A673 (cell line): ENCODE measurements at regions not wholly inside any gene's neighbourhood (a gene's known extent, or its start where the extent isn't known, plus 50 kb on each side); places are given as distances from the start of the nearest gene placed in this dataset.
"Not testable (repeated sequence)": the region's sequence is repeated elsewhere in the genome, so short reads cannot be mapped to it uniquely, and the experiment has no call there.

Experiments used
- BruUV-seq: library from RNA; stranded (reverse); fragments of 400-500 nt; replicated peaks from 2 replicates; lab custom pipeline; 2021; lab: Mats Ljungman, UMichigan
- CTCF ChIA-PET: fragments of 300-600 bp; sonication (Branson Sonifier 250); formaldehyde crosslinking; loops from one replicate; lab custom pipeline; 2022; ENCODE audit warnings: antibody characterized with exemption; lab: Charles Lee
- POLR2A ChIA-PET: fragments of 300-600 bp; sonication (Branson Sonifier 250); formaldehyde crosslinking; loops from one replicate; lab custom pipeline; 2022; ENCODE audit warnings: antibody characterized with exemption; ENCODE audit not compliant: low non-redundant PET; lab: Charles Lee
- DNase-seq: peaks from one replicate; pipeline ENCODE4 v3.0.0-alpha.2; 2015; ENCODE audit warnings: low spot score
- H3K27ac ChIP-seq: fragments of 200-600 bp; sonication (generic); 2 replicates; pipeline ENCODE4 v1.5.1; 2016; ENCODE audit warnings: mixed run types, low read depth, mild to moderate bottlenecking, mixed read lengths, antibody characterized with exemption, low read length; ENCODE audit not compliant: poor library complexity, severe bottlenecking
- H3K27me3 ChIP-seq: fragments of 200-600 bp; sonication (generic); replicated peaks from 2 replicates; pipeline ENCODE4 v1.6.1; 2017; ENCODE audit warnings: mixed run types, low read depth, mild to moderate bottlenecking, mixed read lengths, antibody characterized with exemption, low read length; ENCODE audit not compliant: insufficient read depth, poor library complexity
- H3K36me3 ChIP-seq: fragments of 200-600 bp; sonication (generic); 2 replicates; pipeline ENCODE4 v1.6.1; 2016; ENCODE audit warnings: mixed run types, mild to moderate bottlenecking, mixed read lengths, antibody characterized with exemption, low read length; ENCODE audit not compliant: insufficient read depth, poor library complexity, severe bottlenecking
- H3K4me1 ChIP-seq: fragments of 200-600 bp; sonication (generic); 2 replicates; pipeline ENCODE4 v1.6.1; 2017; ENCODE audit warnings: mixed run types, mild to moderate bottlenecking, mixed read lengths, antibody characterized with exemption, low read length; ENCODE audit not compliant: insufficient read depth, poor library complexity, severe bottlenecking
- H3K4me3 ChIP-seq: fragments of 200-600 bp; sonication (generic); 2 replicates; pipeline ENCODE4 v1.5.1; 2016; ENCODE audit warnings: low read depth, mixed run types, mild to moderate bottlenecking, mixed read lengths, low read length; ENCODE audit not compliant: poor library complexity, severe bottlenecking
- H3K9me3 ChIP-seq: fragments of 200-600 bp; sonication (generic); 2 replicates; pipeline ENCODE4 v1.6.1; 2016; ENCODE audit warnings: mixed run types, low read depth, mild to moderate bottlenecking, mixed read lengths, antibody characterized with exemption, low read length; ENCODE audit not compliant: poor library complexity, severe bottlenecking
- EZH2 ChIP-seq: fragments of 200-600 bp; sonication (generic); IDR thresholded peaks from 2 replicates; pipeline ENCODE4 v1.6.1; 2017; ENCODE audit warnings: borderline replicate concordance, low read depth, mild to moderate bottlenecking, mixed read lengths, antibody characterized with exemption, low read length; ENCODE audit not compliant: poor library complexity, severe bottlenecking
- intact Hi-C: fragments of 100-400 bp; cut with micrococcal nuclease; formaldehyde crosslinking; loops from one replicate; pipeline ENCODE4 v1.10.0; 2022; ENCODE audit not compliant: unreplicated experiment
- TF ChIP-seq, protein P1 (sequence below): fragments of 300-800, 200-600 bp; sonication (generic); conservative IDR thresholded peaks from 2 replicates; pipeline ENCODE4 v1.5.1; 2017; ENCODE audit warnings: low read depth, mild to moderate bottlenecking, antibody characterized with exemption, low read length, moderate library complexity, mixed read lengths

DNA sequence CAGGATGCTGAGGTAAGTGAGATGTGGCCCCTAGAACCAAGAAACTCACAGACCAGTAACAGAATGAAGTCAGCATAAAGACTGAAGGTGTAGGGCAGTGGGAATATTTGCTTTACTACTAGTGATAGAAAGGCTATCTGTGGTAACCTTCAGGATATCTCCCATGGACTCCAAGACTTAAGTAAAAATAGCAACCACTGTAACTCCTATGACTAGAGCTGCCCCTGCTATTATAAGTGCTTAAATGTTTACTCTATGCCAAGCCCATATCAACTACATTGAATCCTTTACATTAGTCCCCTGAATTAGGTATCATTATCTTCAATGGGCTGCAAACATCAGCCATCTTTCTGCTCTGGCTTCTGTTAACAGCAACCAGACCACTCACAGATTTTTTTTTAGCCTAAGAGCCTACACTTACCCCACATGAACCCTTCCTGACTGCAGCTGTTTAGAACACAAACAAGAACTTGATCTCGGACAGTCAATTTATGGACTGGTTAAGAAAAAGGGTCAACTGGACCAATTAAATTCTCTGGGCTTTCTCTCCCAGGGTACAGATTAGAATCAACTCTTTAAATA, 335.1 kb upstream of the API5 start:
- intact Hi-C loops: no loop called here
- no peak for DNase-seq
- Histone ChIP-seq H3K27me3 (no peaks in the 10 kb centered on the region), H3K9me3 (no peaks in the 10 kb centered on the region), H3K4me1 (no peaks in the 10 kb centered on the region), H3K36me3 (no peaks in the 10 kb centered on the region), H3K27ac (no peak overlapping the region), H3K4me3 (no peak overlapping the region)
- ChIA-PET CTCF (no interaction called here), POLR2A (interaction anchor here (0.6 kb wide), 1 partner anchor 231 kb away, joined by 4 read pairs; no protein-coding TSS in a partner anchor)
- BruUV-seq: no TSS peak
- no peak for TF ChIP-seq EZH2
- TF ChIP-seq, protein P1, sequence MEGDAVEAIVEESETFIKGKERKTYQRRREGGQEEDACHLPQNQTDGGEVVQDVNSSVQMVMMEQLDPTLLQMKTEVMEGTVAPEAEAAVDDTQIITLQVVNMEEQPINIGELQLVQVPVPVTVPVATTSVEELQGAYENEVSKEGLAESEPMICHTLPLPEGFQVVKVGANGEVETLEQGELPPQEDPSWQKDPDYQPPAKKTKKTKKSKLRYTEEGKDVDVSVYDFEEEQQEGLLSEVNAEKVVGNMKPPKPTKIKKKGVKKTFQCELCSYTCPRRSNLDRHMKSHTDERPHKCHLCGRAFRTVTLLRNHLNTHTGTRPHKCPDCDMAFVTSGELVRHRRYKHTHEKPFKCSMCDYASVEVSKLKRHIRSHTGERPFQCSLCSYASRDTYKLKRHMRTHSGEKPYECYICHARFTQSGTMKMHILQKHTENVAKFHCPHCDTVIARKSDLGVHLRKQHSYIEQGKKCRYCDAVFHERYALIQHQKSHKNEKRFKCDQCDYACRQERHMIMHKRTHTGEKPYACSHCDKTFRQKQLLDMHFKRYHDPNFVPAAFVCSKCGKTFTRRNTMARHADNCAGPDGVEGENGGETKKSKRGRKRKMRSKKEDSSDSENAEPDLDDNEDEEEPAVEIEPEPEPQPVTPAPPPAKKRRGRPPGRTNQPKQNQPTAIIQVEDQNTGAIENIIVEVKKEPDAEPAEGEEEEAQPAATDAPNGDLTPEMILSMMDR: no peak

DNA sequence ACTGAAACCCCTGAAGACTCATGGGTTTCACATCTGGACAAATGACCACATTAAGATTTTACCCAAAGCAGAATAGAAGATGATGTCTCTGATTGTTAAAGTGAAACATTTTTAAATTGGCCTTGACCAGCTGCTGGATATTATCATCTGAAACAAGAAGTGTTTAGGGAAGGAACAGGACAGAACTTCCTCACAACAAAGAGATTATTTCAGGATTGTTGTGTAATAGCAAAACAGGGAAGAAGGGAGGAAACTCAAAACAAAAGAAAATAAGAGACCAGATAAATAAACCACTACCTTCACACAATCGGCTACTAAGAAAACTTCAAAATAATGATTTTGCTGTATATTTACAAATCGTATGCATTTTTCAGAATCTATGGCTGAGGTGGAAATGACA, 319.2 kb upstream of the API5 start:
- no peaks in the 10 kb centered on the region for H3K27me3 ChIP-seq
- intact Hi-C loops: no loop called here
- no peak overlapping the region for H3K27ac ChIP-seq
- no peaks in the 10 kb centered on the region for H3K9me3 ChIP-seq
- H3K4me1 ChIP-seq: no peaks in the 10 kb centered on the region
- ChIA-PET CTCF (no interaction called here), POLR2A (no interaction called here)
- no peak for DNase-seq
- H3K36me3 ChIP-seq: no peaks in the 10 kb centered on the region
- H3K4me3 ChIP-seq: no peak overlapping the region
- TF ChIP-seq, protein P1: no peak
- TF ChIP-seq EZH2: no peak
- BruUV-seq: no TSS peak

DNA sequence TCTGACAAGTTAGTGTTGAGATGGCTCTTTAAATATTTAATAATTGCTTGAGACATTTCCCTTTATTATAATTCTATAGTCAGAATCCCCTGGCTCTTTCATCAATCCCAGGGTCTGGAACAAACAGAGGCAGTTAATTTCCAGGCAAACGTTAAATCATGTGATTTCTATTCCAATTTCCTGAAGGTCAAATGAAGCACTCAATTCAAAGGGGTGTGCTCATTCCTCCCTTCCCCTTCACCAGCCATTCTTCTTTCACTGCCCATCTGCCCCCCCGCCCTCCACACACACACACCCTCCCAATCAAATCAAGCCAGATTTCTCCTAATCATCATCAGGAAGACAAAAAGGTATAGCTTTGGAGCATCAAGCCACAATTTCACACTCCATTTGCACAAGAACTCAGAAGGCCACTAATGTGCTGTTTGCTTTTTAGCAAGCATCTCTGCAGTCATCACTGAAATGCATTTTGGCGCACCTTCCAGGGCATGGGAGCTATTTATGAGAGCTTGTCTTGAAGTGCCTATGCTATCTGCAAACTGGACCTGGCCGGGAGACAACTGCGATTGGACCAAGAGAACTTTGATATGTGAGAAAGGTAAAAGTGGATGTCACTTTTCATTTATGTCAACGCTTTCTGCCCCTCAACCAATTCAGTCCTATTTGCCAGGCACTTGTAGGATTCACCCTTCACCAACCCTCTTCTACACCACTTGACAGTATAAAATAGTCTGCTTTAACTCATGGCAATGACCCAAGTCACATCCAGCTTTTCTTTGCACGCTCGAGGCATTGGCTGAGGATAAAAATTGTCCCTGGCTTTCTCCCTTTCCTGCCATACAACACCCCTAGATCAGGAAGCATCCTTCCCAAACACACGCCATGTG, 315.1 kb upstream of the API5 start:
- H3K4me3 ChIP-seq: no peak overlapping the region
- ChIA-PET POLR2A (no interaction called here), CTCF (interaction anchor here (0.6 kb wide), 1 partner anchor 131 kb away, joined by 11 read pairs; no protein-coding TSS in a partner anchor)
- BruUV-seq: no TSS peak
- no peak for DNase-seq
- intact Hi-C loops: no loop called here
- TF ChIP-seq, protein P1: no peak
- no peak for TF ChIP-seq EZH2
- no peaks in the 10 kb centered on the region for H3K9me3 ChIP-seq
- no peaks in the 10 kb centered on the region for H3K27me3 ChIP-seq
- no peak overlapping the region for H3K27ac ChIP-seq
- H3K4me1 ChIP-seq: no peaks in the 10 kb centered on the region
- H3K36me3 ChIP-seq: no peaks in the 10 kb centered on the region

DNA sequence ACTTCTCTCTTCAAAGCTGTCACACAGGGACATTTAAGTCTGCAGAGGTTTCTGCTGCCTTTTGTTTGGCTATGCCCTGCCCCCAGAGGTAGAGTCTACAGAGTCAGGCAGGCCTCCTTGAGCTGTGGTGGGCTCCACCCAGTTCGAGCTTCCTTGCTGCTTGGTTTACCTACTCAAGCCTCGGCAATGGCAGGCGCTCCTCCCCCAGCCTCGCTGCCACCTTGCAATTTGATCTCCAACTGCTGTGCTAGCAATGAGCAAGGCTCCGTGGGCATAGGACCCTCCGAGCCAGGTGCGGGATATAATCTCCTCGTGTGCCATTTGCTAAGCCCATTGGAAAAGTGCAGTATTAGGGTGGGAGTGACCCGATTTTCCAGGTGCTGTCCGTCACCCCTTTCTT, 306.9 kb upstream of the API5 start:
- H3K9me3 ChIP-seq, H3K27ac ChIP-seq, BruUV-seq, H3K4me3 ChIP-seq, intact Hi-C loops, H3K36me3 ChIP-seq, DNase-seq, POLR2A ChIA-PET, H3K27me3 ChIP-seq, CTCF ChIA-PET, H3K4me1 ChIP-seq: not testable (repeated sequence)
